ENCODE measurements at regions not wholly inside any gene's neighbourhood (a gene's known extent, or its start where the extent isn't known, plus 50 kb on each side); places are given as distances from the start of the nearest gene placed in this dataset.

DNA sequence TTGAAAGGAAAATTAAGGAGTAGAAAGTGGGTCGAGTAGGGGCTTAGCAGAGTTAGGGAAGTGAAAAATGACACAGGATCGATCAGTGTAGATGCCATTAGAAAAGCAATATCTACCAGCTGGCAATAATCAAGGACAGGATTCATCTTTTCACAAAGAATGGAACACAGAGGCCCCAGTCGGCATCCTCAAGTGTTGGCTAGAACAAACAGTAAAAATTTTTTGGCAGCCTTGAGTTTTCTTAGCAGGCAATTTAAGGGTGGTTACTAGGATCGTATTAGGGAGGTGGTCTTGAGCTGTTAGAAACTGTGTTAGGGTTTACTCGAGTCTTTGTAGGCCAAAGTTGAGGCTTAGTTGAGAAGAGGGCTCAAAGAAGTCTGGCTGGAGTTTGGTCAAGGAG is 658.8 kb upstream of the SGO1 start:
- TF ChIP-seq MAFK (IDR thresholded peaks at IDR 0.05; ENCODE audit: low read depth, low read length) (no peak), JUND (IDR thresholded peaks at IDR 0.05; ENCODE audit: low read length) (no peak)
